Epithelial cell of proximal tubule (primary cell): ENCODE measurements at regions not wholly inside any gene's neighbourhood (a gene's known extent, or its start where the extent isn't known, plus 50 kb on each side); places are given as distances from the start of the nearest gene placed in this dataset.

ENCODE experiments used
- DNase-seq: peaks from one replicate; pipeline ENCODE4 v3.0.0-alpha.2; 2011; ENCODE audit warnings: low read depth
- H3K4me3 ChIP-seq: 2 replicates; pipeline ENCODE4 v1.5.1; 2011; ENCODE audit warnings: low read depth, mild to moderate bottlenecking, low read length
- TF ChIP-seq, protein P1 (sequence below): conservative IDR thresholded peaks from 2 replicates; pipeline ENCODE4 v1.5.1; 2012; ENCODE audit warnings: low read depth, mild to moderate bottlenecking, low read length

DNA sequence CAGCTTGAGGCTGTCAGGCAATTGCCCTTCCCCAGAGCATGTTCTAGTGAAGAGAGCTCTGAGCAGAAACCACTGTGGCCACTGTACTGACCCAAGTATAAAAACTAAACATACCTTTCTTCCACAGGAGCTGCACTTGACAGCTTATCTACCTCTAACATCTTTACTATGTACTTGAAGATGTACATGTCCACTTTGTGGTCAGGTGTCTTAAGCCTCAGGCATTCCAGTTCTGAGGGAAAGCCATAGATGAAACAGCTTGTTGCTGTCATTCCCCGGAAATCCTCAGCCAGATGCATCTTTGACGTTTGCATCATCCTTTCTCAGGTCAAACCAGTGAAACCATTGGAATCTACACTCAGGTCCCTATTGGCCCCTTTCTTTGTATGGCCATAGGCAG lies 70.4 kb downstream of the CHRM3 start:
- no peak overlapping the region for H3K4me3 ChIP-seq
- no peak for DNase-seq
- TF ChIP-seq, protein P1, sequence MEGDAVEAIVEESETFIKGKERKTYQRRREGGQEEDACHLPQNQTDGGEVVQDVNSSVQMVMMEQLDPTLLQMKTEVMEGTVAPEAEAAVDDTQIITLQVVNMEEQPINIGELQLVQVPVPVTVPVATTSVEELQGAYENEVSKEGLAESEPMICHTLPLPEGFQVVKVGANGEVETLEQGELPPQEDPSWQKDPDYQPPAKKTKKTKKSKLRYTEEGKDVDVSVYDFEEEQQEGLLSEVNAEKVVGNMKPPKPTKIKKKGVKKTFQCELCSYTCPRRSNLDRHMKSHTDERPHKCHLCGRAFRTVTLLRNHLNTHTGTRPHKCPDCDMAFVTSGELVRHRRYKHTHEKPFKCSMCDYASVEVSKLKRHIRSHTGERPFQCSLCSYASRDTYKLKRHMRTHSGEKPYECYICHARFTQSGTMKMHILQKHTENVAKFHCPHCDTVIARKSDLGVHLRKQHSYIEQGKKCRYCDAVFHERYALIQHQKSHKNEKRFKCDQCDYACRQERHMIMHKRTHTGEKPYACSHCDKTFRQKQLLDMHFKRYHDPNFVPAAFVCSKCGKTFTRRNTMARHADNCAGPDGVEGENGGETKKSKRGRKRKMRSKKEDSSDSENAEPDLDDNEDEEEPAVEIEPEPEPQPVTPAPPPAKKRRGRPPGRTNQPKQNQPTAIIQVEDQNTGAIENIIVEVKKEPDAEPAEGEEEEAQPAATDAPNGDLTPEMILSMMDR, result no peak

DNA sequence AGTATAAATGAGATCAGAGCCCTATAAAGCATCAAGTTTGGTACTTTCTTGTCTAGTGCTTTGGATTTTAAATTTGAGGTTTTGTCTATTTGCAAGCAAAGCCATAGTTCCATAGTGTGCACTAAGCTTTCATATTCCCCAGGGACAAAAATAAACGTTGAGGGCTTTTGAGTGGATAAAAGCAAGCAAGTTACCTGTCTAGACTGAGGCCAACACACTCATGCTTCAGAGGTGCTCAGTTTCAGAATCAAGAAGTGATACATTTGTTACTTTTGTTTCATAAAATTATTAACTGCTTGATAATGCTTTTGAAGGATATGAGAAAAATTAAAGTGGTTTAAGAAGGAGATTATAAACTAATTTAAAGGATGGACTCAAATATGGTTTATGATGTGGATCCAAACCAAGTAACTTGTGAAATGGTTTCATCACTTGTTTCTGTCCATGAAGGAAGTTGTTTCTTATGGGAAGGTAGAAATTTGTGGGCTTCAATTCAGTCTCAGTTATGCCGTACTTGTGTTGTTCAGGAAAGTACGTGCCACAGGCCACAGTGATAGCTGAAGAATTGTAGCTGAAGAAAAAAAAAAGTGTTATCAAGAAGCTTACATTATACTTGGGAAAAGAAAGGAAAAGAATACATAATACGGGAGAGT lies 71.2 kb downstream of the CHRM3 start:
- TF ChIP-seq, protein P1, result no peak
- no peak for DNase-seq
- no peak overlapping the region for H3K4me3 ChIP-seq

DNA sequence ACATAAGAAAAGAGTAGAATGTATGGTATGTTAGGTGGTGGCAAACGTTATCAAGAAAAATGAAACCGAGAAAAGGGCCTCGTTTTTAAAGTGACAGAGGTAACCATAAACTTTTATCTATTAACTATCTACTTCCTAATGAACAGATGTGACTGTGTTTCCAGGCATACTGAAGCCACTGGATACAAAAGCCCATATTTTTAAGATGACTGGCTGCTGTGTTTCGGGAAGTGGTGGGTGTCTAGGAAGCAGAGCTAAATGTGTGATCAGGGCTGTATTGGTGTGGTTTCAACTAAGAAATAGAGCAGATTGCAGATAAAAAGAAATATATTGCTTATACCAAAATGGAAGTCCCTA lies 71.8 kb downstream of the CHRM3 start:
- no peak for DNase-seq
- no peak overlapping the region for H3K4me3 ChIP-seq
- TF ChIP-seq, protein P1, result no peak

DNA sequence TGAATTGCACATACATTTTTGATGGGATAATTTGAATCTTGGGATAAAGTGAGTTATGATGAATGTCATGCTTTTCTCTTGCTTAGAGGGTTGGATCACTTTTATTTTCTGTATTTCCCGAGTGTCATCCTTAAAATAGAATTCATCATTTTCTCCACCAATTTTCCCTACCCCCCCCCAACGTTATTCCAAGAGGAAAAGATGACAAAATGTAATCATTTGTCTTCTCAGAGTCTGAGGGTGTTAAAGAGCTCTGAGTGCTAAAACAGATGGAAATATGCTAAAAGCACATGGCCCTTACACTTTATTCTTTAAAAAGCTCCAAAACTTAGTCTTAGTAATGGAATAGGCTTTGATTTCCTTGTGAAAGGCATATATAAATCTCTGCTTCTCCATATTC lies 81.4 kb downstream of the CHRM3 start:
- DNase-seq, result no peak
- TF ChIP-seq, protein P1, result no peak
- H3K4me3 ChIP-seq, result no peak overlapping the region

DNA sequence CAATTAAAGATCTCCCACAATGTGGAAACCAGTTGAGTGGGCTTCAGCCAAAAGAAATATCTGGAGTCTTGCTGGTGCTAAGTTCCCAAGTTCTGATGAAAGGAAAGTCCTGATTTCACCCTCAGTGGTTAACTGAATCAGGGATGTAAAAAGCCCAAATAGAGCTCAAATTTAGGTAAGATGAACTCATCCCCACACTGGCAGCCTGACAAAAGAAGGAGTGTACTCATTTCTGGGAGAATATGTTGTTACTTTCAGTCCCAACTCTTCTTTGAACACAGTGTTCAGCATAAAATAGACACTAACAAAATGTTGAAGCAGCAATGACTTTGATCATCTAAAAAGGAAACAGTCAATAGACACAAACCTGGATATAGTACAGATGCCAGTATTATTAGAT lies 91.7 kb downstream of the CHRM3 start:
- H3K4me3 ChIP-seq, result no peak overlapping the region
- no peak for DNase-seq
- TF ChIP-seq, protein P1, result no peak

DNA sequence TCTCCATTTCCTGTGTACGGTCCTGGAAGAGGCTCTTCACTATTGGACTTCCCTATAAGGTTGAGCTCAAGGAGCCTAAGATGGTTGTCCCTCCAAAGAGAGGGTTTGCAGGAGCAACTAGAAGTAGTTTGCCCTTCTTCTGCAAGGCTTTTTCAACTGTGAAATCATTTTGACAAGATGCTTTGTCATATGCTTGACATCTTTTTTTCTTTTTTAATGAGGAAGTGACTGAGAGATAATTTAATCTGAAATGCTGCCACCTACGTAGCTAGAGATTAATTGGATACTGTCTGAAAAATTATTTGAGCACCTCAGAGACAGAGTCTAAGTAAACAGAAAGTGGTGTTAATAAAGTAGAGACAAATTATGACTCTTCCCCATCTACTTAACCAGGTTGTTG lies 97.0 kb downstream of the CHRM3 start:
- TF ChIP-seq, protein P1, result no peak
- no peak overlapping the region for H3K4me3 ChIP-seq
- DNase-seq, result no peak

DNA sequence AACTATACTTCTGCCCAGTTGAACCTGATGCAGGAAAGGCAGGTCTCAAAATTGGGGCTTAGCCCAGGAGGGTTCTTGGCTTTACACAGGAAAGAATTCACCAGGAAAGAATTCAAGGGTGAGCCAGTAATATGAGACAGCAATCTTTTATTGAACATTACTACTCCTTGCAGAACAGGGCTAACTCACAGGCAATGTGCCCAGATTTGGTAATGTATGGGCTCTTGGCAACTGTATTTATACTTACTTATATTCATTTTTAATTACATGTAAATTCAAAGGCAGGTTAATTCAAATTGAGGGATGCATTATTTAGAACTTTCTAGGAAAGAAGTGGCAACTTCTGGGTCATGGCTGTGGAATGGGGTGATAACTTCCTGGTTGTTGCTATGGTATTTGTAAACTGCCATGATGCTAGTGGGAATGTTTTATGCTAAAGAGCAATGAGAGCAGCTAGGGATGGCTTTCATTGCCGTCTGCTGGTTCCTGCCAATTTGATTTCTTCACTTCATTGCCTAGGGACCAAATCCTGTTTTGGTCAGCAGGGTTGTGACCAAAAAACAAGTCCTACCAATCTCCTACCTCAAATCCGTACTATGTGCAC lies 107.5 kb downstream of the CHRM3 start:
- no peak for DNase-seq
- no peak overlapping the region for H3K4me3 ChIP-seq
- TF ChIP-seq, protein P1, result no peak
